Islet of Langerhans (tissue), 1 donor: ENCODE measurements at regions not wholly inside any gene's neighbourhood (a gene's known extent, or its start where the extent isn't known, plus 50 kb on each side); places are given as distances from the start of the nearest gene placed in this dataset.

Experiments used
- FAIRE-seq: peaks from one replicate; lab custom pipeline; 2011; peaks lifted over from hg19 to GRCh38; lab: Jason Lieb, UNC

DNA sequence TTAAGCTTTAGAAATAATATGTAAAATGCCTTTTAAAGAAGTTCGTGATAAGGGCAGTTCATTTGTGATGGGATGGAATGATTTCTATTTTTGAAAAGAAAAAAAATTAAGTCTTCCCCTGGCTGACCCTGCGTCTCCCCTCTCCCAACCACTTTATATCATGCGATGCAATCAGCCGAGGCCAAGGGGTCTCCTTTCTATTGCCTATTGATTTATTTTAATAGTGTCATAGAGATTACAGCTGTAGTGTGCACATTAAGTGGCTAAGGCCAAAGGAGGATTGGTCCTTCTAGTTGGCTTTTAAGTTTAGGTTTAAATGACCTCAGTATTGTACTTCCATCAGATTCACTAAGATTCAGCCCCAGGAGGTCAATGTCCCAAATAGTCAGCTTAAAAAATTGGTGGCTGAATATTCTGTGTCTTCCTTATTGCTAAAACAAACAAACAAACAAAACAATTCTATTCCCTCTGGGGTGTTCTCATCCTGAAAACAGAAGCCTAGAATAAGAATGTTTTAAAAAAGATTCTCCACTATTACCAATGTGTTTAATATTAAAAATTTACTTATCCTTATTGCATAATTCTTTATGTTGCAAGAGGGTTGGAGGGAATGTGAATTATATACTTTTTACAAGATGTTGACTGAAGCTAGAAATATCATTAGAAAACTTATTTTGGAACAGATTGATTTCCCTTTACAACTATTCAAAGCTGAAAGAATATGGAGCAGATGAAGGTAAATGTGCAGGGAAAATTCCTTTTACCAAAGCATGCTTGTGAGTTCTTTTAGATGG lies 359.1 kb downstream of the SAMD5 start:
- no peak for FAIRE-seq

DNA sequence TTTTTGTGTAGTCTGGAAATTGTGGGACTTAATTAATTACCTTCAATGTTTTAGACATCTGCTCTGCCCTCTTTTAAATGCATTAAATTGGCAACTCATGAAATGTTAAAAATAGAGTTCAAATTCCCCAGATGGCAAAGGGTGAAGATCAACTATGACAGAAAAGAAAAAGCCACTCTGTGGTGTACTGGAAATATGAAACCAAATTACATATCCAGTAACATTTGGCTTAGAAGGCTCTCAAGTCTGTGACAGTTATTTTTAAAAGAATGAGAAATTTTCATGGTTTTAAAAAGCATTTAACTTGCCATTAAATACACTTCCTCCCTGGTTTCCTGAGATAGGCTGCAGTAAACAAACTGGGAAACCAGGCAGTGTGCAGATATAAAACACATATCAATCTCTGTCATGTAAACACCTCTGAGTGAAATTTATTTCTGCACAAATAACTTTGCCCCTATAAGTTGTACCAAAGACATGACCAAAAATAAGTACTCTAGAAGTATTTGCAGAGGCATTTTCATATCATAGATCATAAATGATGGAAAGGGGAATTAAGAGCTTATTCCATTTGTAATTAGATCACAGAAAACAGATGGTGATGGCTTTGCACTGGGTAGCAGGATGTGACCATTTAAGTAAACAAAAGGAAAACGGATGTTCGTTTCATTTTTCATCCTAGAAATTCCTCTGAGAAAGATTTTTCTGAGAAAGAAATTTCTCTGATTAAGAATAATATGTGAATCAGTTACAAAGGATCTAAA lies 360.1 kb downstream of the SAMD5 start:
- FAIRE-seq, result peak; percentile 76

DNA sequence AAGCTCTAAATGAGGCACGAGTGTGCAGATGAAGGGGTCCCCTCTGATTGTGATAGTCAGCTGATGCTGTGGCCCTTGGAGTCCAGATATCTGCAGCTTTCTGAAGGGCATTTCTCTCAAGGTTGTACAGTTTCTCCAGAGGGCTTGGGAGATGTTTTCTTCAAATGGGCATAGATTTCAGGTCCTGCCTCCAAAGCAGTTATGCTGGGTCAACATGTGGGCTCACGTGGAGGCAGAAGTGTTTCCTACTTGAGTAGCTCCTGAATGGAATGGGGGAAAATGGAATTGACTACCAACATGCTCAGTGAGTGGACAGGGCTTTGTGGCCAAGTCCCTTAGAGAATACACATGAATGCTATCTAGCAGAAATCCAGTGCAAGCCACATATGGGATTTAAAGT lies 360.7 kb downstream of the SAMD5 start:
- FAIRE-seq, result no peak

DNA sequence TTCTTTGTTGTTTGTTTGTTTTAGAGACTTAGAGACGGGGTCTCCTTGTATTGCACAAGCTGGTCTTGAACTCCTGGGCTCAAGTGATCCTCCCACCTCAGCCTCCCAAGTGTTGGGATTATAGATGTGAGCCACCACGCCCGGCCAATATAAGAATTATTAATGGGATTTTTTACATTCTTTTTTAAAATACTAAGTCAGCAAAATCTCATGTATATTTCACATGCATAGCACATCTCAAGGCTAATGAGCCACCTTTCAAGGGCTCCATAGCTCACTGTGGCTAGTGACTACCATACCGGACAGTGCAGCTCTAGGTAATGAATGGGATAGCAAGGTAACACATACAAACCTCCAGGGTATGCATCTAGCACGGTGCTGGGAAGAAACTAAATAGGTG lies 361.4 kb downstream of the SAMD5 start:
- no peak for FAIRE-seq

DNA sequence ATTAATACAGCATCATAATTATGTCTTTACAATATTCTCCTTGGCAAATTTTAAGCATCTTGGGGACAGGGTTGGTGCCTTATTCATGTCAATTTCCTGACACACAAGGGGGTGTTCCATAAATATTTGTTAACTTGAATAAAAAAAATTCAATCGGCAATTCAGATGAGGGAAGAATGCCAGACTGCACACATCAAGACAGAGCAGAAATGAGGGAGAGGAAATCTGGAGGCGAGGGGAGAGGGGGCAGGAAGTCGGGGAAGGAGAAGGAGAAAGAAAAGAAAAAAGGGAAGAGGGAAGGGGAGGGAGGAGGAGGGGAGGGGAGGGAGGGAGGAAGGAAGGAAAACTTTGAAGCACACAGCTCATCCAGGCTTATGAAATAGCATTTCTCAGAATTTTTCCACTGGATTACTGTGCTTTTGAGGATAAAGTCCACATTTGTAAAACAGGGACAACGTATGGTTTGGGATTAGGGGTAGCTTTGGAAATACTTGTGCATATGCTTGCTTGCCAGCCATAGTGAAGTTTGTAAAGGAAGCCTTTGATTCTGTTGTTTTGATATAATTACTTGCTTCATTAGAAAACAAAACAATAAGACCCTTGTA lies 362.1 kb downstream of the SAMD5 start:
- FAIRE-seq, result no peak

DNA sequence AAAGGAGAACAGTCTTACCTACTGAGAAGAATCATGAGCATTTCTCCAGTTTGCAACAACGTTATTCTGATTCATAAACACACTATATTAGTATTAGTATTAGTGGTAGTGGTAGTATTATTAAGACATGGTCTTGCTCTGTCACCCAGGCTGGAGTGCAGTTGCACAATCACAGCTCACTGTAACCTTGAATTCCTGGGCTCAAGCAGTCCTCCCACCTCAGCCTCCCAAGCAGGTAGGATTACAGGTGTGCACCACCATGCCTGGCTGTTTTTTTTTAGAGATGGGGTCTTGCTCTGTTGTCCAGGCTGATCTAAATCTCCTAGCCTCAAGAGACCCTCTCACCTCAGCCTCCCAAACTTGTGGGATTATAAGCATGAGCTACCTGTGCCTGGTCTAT lies 363.5 kb downstream of the SAMD5 start:
- FAIRE-seq, result no peak

DNA sequence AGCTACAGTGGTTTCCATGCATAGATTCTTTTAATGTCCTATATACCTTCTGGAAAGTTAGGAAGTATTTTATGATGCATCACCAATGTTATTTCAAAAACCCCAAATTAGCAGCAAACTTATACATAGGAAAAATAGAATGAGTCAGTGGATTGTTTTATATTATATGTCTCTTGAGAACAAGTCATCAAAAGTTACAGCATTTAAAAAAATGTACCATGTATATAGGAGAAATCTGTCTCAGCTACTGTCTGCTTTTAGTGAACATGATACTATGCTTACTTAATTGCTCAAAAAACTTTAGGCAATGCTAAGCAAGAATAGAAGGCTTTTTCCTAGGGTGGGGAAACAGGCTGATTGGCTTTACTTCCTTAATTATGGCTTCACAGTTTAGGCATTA lies 365.3 kb downstream of the SAMD5 start:
- no peak for FAIRE-seq

DNA sequence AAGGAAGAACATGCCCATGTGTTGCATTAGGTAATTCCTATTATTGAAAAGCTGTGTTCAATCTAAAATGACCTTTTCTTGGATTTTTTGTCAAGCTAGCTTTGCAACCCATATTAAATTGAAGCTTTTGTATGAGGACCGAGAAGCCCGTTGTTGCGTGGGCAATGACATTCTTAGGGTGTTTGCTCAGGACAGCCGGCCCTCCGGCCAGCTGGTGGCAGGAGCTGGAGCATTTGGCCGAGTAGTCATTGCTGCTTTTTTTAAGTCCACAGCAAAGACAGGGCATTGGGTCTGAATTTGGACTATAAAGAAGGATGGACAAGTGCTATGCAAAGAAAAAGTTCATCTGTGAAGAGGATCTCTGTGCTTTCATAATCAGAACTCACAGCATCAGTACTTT lies 365.8 kb downstream of the SAMD5 start:
- FAIRE-seq, result no peak

DNA sequence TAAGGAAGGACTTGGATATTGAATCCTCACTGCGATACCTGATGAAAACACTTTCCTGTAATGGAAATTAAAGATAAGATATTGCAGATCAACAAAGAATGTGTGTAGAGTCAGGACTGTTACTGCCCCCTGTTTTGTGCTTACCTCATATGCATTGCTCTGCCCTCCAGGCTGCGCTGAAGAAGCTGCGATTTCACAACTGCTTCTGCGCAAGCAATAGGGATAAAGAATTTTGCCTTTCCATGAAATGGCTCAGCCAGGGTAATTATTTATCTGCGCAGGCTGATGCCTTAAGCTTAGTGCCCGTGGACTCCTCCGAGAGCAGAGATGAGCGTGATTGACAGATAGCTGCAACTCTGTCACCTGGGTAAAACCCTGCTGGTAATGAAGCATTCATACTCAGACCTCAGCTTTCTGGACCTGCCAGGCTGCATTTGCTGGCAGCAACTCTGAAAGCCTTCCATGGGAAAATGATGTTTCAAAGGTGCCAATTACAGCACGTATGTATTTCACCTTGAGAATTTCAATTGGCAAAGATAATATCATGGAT lies 370.6 kb downstream of the SAMD5 start:
- FAIRE-seq, result no peak

DNA sequence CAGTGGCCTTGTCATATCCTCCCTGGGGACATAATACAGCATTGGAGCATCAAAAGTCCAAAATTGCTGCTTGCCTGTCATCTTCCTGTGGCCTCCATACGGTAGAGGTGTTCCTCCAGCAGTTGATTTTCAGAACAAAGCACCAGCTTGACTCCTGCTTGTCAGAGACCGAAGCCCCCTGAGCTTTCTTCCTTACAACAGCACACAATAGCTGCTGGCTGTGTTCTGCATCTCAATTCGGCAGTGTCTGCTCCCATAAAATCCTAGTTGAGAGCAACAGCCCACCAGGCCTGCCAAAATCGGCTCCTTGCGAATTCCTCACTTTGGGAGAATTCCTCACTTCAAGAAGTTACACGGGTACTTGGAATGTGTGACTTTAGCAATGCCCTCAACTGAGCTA lies 372.9 kb downstream of the SAMD5 start:
- FAIRE-seq, result no peak

DNA sequence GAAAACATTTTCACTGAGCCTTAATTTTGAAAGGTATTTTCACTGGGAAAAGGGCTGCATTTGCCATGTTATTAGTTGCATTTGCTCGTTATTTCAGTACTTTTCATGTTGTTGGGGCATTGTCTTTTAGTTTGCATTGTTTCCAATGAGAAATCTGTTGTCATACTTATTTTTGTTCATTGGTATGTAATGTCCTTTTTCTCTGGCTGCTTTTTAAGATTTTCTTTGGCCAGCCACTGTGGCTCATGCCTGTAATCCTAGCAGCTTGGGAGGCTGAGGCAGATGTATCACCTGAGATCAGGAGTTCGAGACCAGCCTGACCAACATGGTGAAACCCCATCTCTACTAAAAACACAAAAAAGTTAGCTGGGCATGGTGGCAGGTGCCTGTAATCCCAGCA lies 379.9 kb downstream of the SAMD5 start:
- no peak for FAIRE-seq

DNA sequence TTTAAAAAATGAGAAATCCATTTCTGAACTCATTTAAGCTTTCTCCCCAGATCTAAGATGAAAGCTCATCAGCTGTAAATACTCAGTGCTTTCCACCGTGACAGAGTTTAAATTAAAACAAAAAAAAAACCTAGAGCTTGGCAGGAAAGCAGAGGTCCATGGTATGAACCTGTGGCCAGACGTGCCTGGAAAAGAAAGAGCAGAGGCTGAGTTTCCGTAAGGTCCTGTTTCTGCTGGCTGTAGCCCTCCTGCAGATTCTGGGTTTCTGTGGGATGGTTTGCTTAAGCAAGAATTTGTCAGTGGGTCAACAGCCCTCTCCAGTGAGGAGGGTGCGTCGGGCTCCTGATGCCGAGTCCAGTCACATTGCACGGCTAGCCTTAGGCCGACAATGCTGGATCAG lies 383.2 kb downstream of the SAMD5 start:
- no peak for FAIRE-seq

DNA sequence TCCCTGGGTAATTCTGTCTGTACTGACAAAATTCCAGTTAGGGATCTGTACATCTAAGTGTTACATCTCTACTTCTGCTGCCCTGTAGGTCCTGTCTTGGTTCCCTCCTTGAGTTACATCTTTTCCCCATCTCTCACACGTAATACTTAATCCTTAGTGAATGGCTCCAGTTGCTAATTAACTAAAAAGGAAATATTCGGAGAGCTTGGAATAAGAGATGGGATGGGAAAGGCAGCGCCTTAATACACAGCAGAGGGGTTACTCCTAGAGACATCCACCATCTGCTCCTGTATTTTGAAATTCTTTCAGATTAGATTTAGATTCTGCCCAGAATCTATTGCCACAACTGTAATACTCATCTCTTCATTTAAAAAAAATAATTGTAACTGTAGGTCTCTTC lies 384.0 kb downstream of the SAMD5 start:
- no peak for FAIRE-seq

DNA sequence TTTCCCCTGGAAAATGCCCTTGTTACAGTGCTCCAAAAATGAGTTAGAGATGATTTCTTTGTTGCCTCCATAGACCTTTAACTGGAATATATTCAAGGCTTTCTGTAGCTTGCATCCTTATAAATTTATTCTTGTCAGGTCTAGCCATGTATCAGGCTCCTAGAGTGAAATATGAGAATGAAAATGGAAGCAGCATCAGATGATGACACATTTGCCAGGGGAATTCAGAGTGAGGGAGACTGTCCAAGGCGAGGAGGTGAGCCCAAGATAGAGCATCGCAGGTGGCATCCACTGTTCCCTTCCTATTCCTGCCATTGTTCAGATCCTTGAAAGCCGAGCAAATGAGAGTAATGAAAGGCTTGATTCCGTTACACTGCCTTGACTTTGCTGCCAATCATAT lies 386.8 kb downstream of the SAMD5 start:
- FAIRE-seq, result no peak

DNA sequence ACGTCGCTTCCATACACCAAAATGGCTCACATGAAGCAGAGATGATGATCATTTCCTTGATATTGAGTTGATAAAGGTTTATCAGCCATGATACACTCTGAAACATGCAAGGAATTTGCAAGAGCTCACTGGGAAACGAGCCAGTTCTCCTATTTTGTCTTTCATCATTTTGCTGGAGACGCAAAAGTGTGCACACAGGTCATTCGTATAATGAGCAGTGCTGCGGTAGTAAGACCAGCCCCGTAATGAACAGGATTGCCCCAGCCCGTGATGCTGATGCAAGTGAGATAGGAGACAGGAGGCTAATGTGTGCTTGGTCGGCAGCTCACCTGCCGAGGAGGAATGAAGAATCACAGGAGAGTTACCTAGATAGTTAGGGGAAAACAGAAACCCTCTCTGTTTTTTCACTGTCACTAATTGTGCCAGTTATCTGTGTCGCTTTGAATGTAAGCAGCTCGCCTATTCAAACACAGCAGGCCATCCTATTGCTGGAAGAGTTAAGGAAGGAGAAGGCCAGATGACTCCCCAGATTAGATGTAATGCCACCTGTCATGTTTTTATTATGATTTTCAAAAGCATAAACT lies 391.8 kb downstream of the SAMD5 start:
- FAIRE-seq, result peak; percentile 17

DNA sequence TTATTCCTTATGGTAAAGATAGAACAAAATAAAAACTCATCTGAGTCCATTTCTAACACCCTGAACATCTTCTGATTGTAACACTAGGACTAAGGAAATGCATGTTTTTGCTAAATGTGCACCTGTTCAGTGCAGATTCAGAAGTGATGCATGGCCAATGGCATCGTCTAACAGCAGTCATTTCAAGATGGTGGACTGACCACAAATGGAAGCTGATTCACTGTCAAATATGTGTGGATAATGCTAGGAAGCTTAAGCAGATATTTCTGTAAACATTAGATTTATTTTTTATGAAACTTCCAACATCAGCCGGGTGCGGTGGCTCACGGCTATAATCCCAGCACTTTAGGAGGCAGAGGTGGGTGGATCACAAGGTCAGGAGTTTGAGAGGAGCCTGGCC lies 394.8 kb downstream of the SAMD5 start:
- FAIRE-seq, result no peak

DNA sequence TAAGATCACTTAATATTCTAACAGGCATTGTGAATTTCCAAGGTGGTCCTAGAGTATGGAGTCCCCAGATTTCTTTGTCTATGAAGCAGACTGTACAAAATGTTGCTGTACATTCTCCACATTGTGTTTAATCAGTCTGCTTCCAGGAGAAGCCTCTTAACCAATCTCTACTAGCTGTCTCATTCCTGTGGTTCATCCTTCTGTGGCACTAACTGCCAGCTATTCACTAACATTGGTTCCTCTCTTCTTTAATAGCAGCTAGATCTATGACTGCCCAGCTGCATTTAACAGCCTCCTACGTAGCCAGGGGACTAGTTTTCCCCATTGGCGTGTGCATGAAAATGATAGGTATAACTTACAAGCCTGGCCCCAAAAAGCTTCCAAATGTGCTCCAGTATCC lies 395.4 kb downstream of the SAMD5 start:
- no peak for FAIRE-seq

DNA sequence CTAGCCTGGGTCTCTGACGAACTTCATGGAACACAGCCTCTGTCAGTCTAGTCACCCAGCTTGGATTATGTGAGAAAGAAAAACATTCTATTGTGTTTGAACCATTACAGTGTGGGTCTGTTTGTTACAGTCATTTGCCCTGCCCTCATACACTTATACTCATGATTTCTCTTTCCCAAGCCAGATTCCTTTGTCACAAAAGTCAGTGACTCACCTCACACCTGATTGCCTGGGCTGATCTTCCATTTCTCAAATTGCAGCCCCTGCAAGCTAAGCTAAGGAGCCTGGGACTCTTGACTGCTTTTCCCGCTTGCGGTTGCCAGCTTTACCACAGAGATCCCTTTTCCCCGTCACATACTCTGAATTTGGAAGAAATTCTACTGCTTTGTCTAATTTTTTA lies 395.9 kb downstream of the SAMD5 start:
- no peak for FAIRE-seq

DNA sequence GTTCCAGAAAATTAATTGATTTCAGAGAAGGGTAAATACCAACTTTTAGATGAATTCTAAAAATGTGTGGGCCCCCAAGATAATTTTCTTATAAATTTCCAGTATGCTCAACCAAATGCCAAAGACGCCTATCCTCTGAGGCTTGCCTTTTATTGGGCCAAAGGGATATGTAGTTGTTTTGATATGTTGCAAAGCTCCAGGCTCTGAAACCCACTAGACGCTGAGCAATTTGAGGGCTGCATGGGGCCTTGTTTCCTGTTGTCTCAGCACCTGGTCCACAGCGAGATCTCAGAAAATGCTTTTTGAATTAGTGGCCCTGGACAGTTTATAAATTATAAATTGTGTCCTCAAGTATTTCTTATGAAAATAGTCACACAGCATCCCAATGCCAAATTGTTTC lies 397.2 kb downstream of the SAMD5 start:
- FAIRE-seq, result no peak

DNA sequence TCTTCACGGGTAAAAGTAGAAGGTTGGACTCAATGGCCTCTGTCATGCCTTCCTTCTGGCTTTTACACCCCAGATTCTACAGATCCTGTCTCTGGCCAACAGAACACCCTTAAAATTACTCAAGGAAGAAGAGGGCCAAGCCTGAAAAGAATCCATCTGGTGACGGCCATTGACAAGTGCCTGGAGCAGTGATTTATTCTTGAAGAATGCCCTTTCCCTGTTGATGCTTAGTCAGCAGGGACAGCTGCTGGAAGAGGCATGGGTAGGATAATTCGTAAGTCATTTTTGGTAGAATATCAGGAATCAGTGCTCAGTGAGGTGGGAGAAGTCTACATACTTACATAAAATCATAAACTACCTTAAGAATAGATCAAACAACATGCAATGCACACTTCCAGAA lies 397.9 kb downstream of the SAMD5 start:
- FAIRE-seq, result no peak

DNA sequence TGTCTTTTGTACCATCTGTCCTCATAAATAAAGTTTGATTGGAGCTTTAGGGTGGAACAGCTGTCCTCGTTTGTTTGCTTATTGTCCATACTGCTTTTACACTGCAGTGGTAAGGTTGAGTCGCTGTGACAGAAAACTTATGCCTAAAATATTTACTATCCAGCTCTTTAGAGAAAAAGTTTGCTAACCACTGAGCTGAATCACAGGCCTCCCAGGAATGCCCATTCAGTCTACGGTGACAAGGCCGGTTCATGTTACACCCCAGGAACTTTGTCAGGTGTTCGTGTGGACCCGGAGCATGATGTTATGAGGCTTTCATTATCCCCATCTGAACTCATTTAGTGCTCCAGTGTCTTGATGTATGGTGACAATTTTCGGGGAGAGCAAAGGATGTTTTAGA lies 401.1 kb downstream of the SAMD5 start:
- no peak for FAIRE-seq

DNA sequence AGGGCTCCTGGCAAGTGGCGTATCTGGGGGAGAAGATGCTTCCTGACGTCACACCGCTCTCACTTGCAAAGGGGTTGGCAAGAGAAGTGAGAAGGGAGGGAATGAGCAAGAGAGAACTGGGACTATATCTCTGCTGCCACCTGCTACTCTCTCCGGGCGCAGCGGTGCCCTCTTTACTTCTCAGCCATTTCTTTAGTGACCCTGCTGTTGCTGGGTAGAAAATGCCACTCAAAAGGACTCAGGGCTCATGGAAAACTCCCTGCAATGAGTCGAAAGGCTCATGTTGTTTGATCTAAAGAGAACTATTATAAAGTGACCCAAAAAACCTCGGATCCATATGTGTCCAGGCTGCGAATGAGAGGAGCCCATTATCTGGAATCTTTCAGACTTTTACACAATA lies 401.8 kb downstream of the SAMD5 start:
- no peak for FAIRE-seq

DNA sequence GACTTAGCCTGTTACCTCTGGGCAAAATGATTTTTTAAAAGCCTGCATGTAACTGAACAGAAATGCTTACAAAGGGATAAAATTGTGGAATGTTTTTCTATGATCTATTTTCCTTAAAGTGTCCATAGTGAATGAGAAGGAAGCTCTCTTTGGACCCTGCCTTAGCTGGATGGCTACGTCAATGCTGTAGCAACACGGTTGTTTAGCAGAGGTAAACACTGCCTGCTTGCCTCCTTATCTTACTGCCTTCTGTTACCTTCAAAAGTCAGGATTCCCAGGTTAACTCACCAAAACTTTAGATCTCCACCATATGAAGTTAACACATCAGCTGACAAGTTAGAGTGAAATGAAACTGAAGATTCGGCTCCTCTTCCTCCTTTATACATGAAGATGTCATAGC lies 402.6 kb downstream of the SAMD5 start:
- no peak for FAIRE-seq
